ENCODE measurements at regions not wholly inside any gene's neighbourhood (a gene's known extent, or its start where the extent isn't known, plus 50 kb on each side); places are given as distances from the start of the nearest gene placed in this dataset.

DNA sequence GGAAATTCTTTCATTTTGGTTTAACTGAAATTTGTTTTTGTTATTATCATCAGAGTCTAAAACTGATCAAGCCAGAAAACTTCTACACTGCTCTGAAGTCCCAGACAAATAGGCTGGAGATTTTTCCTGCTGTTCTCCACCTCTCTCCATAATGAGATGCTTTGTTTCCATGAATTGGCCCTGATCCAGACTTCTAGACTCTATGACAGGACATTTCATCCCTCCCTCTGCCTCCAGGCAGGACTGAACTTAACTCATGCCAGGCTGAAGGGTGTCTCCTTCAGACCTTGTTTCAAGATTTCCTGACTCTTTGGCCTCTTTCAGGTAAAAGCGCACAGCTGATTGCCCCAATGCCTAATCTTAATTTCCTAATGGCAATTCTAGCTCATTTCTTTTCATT is 69.1 kb upstream of the HOXC13 start:
- no peak for FAIRE-seq

More for the DNA sequence above, 69.1 kb upstream of the HOXC13 start:
- Histone ChIP-seq H4K20me1 (replicated peaks; ENCODE audit: control insufficient read depth, extremely low read depth, insufficient read depth, low read length) (no peaks in the 10 kb centered on the region), H3K36me3 (ENCODE audit: control insufficient read depth in 2 of 2, extremely low read depth in 1 of 2, insufficient read depth in 2 of 2, low read length in 2 of 2) (no peaks in the 10 kb centered on the region), H2AFZ (ENCODE audit: low read depth, low read length) (no peak overlapping the region), H3K9ac (replicated peaks; ENCODE audit: extremely low read depth, insufficient read depth, low read length) (no peak overlapping the region), H3K27ac (ENCODE audit: insufficient read depth, low read depth, low read length) (no peak overlapping the region), H3K9me3 (replicated peaks; ENCODE audit: control insufficient read depth, insufficient read depth, low read length) (no peaks in the 10 kb centered on the region), H3K79me2 (ENCODE audit: control insufficient read depth, insufficient read depth, low read length) (no peaks in the 10 kb centered on the region), H3K4me1 (ENCODE audit: control insufficient read depth, extremely low read depth, insufficient read depth, low read length) (no peaks in the 10 kb centered on the region), H3K9me1 (replicated peaks; ENCODE audit: control insufficient read depth, extremely low read depth, insufficient read depth, low read length) (no peaks in the 10 kb centered on the region), H3K4me3 (replicated peaks in 1 of 3; ENCODE audit: insufficient read depth in 1 of 3, low read depth in 1 of 3, low read length in 3 of 3) (no peak overlapping the region), H3K4me2 (ENCODE audit: insufficient read depth, low read length) (no peak overlapping the region), H3K27me3 (ENCODE audit: control insufficient read depth in 2 of 2, insufficient read depth in 2 of 2, low read length in 2 of 2) (peaks cover 0 to 11% of the 10 kb centered on the region in 2 experiments)
- no peak for DNase-seq (ENCODE audit: low read depth, low spot score)
- CTCF ChIA-PET, result no interaction called here
- intact Hi-C loops (cut with micrococcal nuclease), result no loop called here
- TF ChIP-seq EZH2 (IDR thresholded peaks at IDR 0.05; ENCODE audit: borderline replicate concordance, low read depth, low read length, severe bottlenecking), result no peak
- no peak for TF ChIP-seq GATA2 (IDR thresholded peaks at IDR 0.05; ENCODE audit: insufficient read depth, insufficient read length, low read depth, low read length)
- TF ChIP-seq MYC (IDR thresholded peaks at IDR 0.05; ENCODE audit: low read depth, low read length), result no peak
- no peak for TF ChIP-seq MAX (IDR thresholded peaks at IDR 0.05; ENCODE audit: insufficient read depth, insufficient read length)
- TF ChIP-seq POLR2AphosphoS5 (IDR thresholded peaks at IDR 0.05; ENCODE audit: insufficient read depth, low read depth, low read length), result no peak
- TF ChIP-seq, protein P1, sequence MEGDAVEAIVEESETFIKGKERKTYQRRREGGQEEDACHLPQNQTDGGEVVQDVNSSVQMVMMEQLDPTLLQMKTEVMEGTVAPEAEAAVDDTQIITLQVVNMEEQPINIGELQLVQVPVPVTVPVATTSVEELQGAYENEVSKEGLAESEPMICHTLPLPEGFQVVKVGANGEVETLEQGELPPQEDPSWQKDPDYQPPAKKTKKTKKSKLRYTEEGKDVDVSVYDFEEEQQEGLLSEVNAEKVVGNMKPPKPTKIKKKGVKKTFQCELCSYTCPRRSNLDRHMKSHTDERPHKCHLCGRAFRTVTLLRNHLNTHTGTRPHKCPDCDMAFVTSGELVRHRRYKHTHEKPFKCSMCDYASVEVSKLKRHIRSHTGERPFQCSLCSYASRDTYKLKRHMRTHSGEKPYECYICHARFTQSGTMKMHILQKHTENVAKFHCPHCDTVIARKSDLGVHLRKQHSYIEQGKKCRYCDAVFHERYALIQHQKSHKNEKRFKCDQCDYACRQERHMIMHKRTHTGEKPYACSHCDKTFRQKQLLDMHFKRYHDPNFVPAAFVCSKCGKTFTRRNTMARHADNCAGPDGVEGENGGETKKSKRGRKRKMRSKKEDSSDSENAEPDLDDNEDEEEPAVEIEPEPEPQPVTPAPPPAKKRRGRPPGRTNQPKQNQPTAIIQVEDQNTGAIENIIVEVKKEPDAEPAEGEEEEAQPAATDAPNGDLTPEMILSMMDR (IDR thresholded peaks at IDR 0.05; ENCODE audit: extremely low read depth in 1 of 2, insufficient read depth in 1 of 2, low read depth in 1 of 2, low read length in 2 of 2), result no peak
- TF ChIP-seq JUN (IDR thresholded peaks at IDR 0.05; ENCODE audit: borderline replicate concordance, insufficient read depth, insufficient read length, low read depth), result no peak
- no peak for TF ChIP-seq POLR2A (IDR thresholded peaks at IDR 0.05; ENCODE audit: low read depth, low read length)
- TF ChIP-seq FOS (IDR thresholded peaks at IDR 0.05; ENCODE audit: borderline replicate concordance, insufficient read depth, low read length), result no peak
- no TSS peak for BruUV-seq (replicated peaks)
- dilution Hi-C loops (cut with MboI; ENCODE audit: extremely low pct_ligation_motif_present, low sequenced_read_pairs), result no loop called here
- POLR2A ChIA-PET, result no interaction called here
